OCI-LY1 (cell line): ENCODE measurements at regions not wholly inside any gene's neighbourhood (a gene's known extent, or its start where the extent isn't known, plus 50 kb on each side); places are given as distances from the start of the nearest gene placed in this dataset.

Source experiments
- H2AFZ ChIP-seq: fragments of 200-600 bp; sonication (generic), shearing (Covaris generic); 2 replicates; pipeline ENCODE4 v1.6.0; 2014; ENCODE audit warnings: antibody characterized with exemption, mild to moderate bottlenecking, low read length
- H3F3A ChIP-seq: fragments of 200-600 bp; sonication (generic), shearing (Covaris generic); 2 replicates; pipeline ENCODE4 v1.6.0; 2014; ENCODE audit warnings: mild to moderate bottlenecking, antibody characterized with exemption, low read length, moderate library complexity; ENCODE audit not compliant: insufficient read depth
- H3K27ac ChIP-seq: fragments of 200-600 bp; sonication (generic); 2 replicates; pipeline ENCODE4 v1.5.1; 2014; ENCODE audit warnings: low read length, mixed run types, mild to moderate bottlenecking, low read depth; ENCODE audit not compliant: poor library complexity, severe bottlenecking
- H3K27me3 ChIP-seq: fragments of 200-600 bp; sonication (generic); 2 replicates; pipeline ENCODE4 v1.6.0; 2014; ENCODE audit warnings: antibody characterized with exemption, mild to moderate bottlenecking, low read length, moderate library complexity; ENCODE audit not compliant: insufficient read depth
- H3K36me3 ChIP-seq: fragments of 200-600 bp; sonication (generic); 2 replicates; pipeline ENCODE4 v1.6.1; 2014; ENCODE audit warnings: mild to moderate bottlenecking, antibody characterized with exemption, low read length, moderate library complexity, mixed read lengths; ENCODE audit not compliant: insufficient read depth
- H3K4me1 ChIP-seq: fragments of 200-600 bp; sonication (generic); 2 replicates; pipeline ENCODE4 v1.5.1; 2014; ENCODE audit warnings: mild to moderate bottlenecking, low read length, moderate library complexity; ENCODE audit not compliant: insufficient read depth, severe bottlenecking
- H3K4me2 ChIP-seq: fragments of 200-600 bp; sonication (generic), shearing (Covaris generic); 2 replicates; pipeline ENCODE4 v1.6.1; 2014; ENCODE audit warnings: low read length
- H3K4me3 ChIP-seq: fragments of 200-600 bp; sonication (generic); 2 replicates; pipeline ENCODE4 v1.5.1; 2014; ENCODE audit warnings: low read length, low read depth, mild to moderate bottlenecking, mixed read lengths; ENCODE audit not compliant: poor library complexity, severe bottlenecking
- H3K79me2 ChIP-seq: fragments of 200-600 bp; shearing (Covaris generic); 2 replicates; pipeline ENCODE4 v1.6.1; 2016; ENCODE audit warnings: mixed run types, low read length, mixed read lengths; ENCODE audit not compliant: insufficient read depth
- H3K9ac ChIP-seq: fragments of 200-600 bp; sonication (generic), shearing (Covaris generic); 2 replicates; pipeline ENCODE4 v1.6.1; 2014; ENCODE audit warnings: mild to moderate bottlenecking, low read length, mixed read lengths
- H3K9me2 ChIP-seq: fragments of 200-600 bp; sonication (generic), shearing (Covaris generic); 2 replicates; pipeline ENCODE4 v1.6.1; 2014; ENCODE audit warnings: low read depth, mild to moderate bottlenecking, low read length, mixed read lengths
- H3K9me3 ChIP-seq: fragments of 200-600 bp; shearing (Covaris generic); 2 replicates; pipeline ENCODE4 v1.6.1; 2014; ENCODE audit warnings: low read length, mixed read lengths
- H4K20me1 ChIP-seq: fragments of 200-600 bp; sonication (generic), shearing (Covaris generic); 2 replicates; pipeline ENCODE4 v1.6.0; 2016; ENCODE audit warnings: mild to moderate bottlenecking, low read length; ENCODE audit not compliant: insufficient read depth
- EZH2 ChIP-seq: fragments of 200-600 bp; sonication (generic), shearing (Covaris generic); IDR thresholded peaks from 2 replicates; pipeline ENCODE4 v1.8.0; 2017; ENCODE audit warnings: borderline replicate concordance, mixed run types, mild to moderate bottlenecking, antibody characterized with exemption, low read length, moderate library complexity, mixed read lengths
- TF ChIP-seq, protein P1 (sequence below): fragments of 200-600 bp; sonication (generic), shearing (Covaris generic); IDR thresholded peaks from 2 replicates; pipeline ENCODE4 v1.5.1; 2017; ENCODE audit warnings: mild to moderate bottlenecking, antibody characterized with exemption, low read length, moderate library complexity, mixed read lengths

DNA sequence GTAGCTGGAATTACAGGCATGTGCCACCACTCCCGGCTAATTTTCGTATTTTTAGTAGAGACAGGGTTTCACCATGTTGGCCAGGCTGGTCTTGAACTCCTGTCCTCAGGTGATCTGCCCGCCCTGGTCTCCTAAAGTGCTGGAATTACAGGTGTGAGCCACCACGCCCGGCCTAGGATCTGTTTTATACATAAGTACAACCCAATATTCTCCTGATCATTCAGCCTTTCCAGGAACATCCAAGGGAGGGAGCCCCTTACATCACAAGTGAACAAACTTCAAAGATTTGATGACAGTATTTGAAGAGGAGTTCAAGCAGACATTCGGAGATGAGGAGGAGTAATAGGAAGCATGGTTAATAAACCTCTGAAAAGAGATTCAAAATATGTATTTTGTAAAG lies 54.9 kb upstream of the RAB3GAP2 start:
- TF ChIP-seq, protein P1, sequence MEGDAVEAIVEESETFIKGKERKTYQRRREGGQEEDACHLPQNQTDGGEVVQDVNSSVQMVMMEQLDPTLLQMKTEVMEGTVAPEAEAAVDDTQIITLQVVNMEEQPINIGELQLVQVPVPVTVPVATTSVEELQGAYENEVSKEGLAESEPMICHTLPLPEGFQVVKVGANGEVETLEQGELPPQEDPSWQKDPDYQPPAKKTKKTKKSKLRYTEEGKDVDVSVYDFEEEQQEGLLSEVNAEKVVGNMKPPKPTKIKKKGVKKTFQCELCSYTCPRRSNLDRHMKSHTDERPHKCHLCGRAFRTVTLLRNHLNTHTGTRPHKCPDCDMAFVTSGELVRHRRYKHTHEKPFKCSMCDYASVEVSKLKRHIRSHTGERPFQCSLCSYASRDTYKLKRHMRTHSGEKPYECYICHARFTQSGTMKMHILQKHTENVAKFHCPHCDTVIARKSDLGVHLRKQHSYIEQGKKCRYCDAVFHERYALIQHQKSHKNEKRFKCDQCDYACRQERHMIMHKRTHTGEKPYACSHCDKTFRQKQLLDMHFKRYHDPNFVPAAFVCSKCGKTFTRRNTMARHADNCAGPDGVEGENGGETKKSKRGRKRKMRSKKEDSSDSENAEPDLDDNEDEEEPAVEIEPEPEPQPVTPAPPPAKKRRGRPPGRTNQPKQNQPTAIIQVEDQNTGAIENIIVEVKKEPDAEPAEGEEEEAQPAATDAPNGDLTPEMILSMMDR, result no peak
- no peak for TF ChIP-seq EZH2
- H2AFZ ChIP-seq, result no peak overlapping the region
- no peaks in the 10 kb centered on the region for H3K79me2 ChIP-seq
- no peaks in the 10 kb centered on the region for H3K36me3 ChIP-seq
- H3K9ac ChIP-seq, result no peak overlapping the region
- H3K4me1 ChIP-seq, result no peaks in the 10 kb centered on the region
- no peaks in the 10 kb centered on the region for H4K20me1 ChIP-seq
- no peaks in the 10 kb centered on the region for H3K27me3 ChIP-seq
- no peak overlapping the region for H3K4me2 ChIP-seq
- no peaks in the 10 kb centered on the region for H3K9me3 ChIP-seq
- H3K4me3 ChIP-seq, result no peak overlapping the region
- H3F3A ChIP-seq, result no peaks in the 10 kb centered on the region
- no peaks in the 10 kb centered on the region for H3K9me2 ChIP-seq
- H3K27ac ChIP-seq, result no peak overlapping the region

DNA sequence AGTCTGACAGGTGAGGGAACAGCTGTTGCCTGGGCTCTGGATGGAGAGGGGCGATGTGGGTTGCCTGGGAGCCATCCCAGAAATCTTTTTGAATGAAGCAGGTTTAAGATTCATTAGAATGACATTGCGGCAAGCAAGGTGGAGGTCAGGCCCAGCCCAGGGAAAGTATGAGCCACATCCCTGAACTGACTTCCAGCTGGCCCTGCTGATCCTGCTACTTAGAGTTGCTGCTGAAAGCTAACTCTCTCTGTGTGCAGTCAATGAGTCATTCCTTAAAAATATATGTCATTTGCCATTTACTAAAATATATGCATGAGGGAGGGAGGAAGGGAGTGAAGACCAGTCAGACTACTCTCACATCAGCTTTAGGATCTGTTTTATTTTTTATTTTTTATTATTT lies 54.3 kb upstream of the RAB3GAP2 start:
- no peaks in the 10 kb centered on the region for H3K36me3 ChIP-seq
- H3K4me2 ChIP-seq, result no peak overlapping the region
- H3F3A ChIP-seq, result no peaks in the 10 kb centered on the region
- H3K79me2 ChIP-seq, result no peaks in the 10 kb centered on the region
- H3K4me1 ChIP-seq, result no peaks in the 10 kb centered on the region
- no peak overlapping the region for H3K27ac ChIP-seq
- no peaks in the 10 kb centered on the region for H3K9me2 ChIP-seq
- H4K20me1 ChIP-seq, result no peaks in the 10 kb centered on the region
- no peak for TF ChIP-seq EZH2
- TF ChIP-seq, protein P1, result no peak
- no peak overlapping the region for H3K9ac ChIP-seq
- no peak overlapping the region for H3K4me3 ChIP-seq
- no peaks in the 10 kb centered on the region for H3K9me3 ChIP-seq
- no peak overlapping the region for H2AFZ ChIP-seq
- no peaks in the 10 kb centered on the region for H3K27me3 ChIP-seq

DNA sequence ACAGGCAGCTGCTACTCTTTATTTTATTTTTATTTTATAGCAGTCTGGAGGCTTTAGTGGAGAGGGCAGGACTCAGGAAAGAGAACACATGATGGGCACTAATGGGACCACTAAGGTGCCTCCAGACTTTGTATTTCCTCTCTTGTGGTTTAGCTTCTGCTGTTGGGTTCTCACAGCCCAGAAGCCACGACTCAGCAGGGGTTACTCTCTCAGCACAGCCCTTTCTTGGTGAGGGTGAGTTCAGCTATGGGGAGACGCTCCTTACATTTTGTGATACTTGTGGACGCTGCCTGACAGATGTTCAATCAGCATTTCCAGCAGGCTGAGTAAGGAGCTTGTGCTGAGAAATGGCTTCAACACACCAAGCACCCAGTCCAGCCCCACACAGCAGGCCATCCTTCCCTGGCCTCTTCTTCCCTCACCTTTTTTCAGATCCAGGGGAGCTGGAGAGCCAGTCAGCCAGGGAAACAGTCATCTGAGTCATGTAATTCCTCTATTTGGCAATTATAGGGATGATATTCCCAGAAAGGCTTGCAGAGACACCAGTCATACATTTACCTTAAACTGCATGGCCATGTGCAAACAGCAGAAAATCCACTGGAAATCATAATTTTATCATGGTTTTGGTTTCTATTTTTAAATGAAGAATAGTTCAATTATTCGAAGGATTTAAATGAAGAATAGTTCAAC lies 53.2 kb upstream of the RAB3GAP2 start:
- no peak overlapping the region for H2AFZ ChIP-seq
- no peaks in the 10 kb centered on the region for H3F3A ChIP-seq
- H3K9me2 ChIP-seq, result no peaks in the 10 kb centered on the region
- no peaks in the 10 kb centered on the region for H3K27me3 ChIP-seq
- no peaks in the 10 kb centered on the region for H4K20me1 ChIP-seq
- no peaks in the 10 kb centered on the region for H3K9me3 ChIP-seq
- no peak overlapping the region for H3K9ac ChIP-seq
- no peaks in the 10 kb centered on the region for H3K36me3 ChIP-seq
- no peaks in the 10 kb centered on the region for H3K79me2 ChIP-seq
- H3K4me1 ChIP-seq, result no peaks in the 10 kb centered on the region
- H3K4me2 ChIP-seq, result no peak overlapping the region
- no peak overlapping the region for H3K4me3 ChIP-seq
- no peak for TF ChIP-seq EZH2
- TF ChIP-seq, protein P1, result no peak
- H3K27ac ChIP-seq, result no peak overlapping the region
